ENCODE measurements at regions not wholly inside any gene's neighbourhood (a gene's known extent, or its start where the extent isn't known, plus 50 kb on each side); places are given as distances from the start of the nearest gene placed in this dataset.

DNA sequence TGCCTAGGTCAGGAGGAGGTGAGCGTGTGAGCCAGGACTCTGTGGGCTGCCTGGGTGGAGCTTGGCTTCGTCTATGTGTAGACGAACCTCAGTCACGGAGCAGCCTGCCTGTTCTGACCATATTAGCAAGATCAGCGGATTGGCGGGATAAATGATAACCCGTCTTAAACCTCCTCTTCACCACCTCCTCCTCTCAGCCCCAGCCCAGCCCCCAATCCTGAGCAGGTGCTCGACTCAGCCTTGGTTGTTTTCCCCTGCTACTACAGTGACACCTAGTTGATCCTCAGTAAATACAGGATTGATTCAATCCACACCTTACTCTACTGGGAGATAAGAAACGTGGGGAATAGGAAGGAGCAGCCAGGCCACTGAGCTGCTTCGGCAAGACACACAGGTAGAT is 286.1 kb downstream of the IRX2 start:
- no peaks in the 10 kb centered on the region for H3K36me3 ChIP-seq
- no peak overlapping the region for H3K27ac ChIP-seq
- H3K36me3 Mint-ChIP-seq = no peaks in the 10 kb centered on the region
- H3K27me3 Mint-ChIP-seq (ENCODE audit: insufficient read depth, low read depth) = peaks cover 18% of the 10 kb centered on the region
- H3K79me2 ChIP-seq (ENCODE audit: low read depth) = no peaks in the 10 kb centered on the region
- DNase-seq (ENCODE audit: low spot score) = no peak
- no peaks in the 10 kb centered on the region for H3K27me3 ChIP-seq
- no peak overlapping the region for H3K27ac Mint-ChIP-seq
- no peak overlapping the region for H3K4me2 ChIP-seq
- no peaks in the 10 kb centered on the region for H3K4me1 ChIP-seq
- H4K20me1 ChIP-seq (ENCODE audit: low read depth) = no peaks in the 10 kb centered on the region
- no peak overlapping the region for H3K4me3 Mint-ChIP-seq
- no peaks in the 10 kb centered on the region for H3K9me3 ChIP-seq (ENCODE audit: low read depth)
- TF ChIP-seq, protein P1, sequence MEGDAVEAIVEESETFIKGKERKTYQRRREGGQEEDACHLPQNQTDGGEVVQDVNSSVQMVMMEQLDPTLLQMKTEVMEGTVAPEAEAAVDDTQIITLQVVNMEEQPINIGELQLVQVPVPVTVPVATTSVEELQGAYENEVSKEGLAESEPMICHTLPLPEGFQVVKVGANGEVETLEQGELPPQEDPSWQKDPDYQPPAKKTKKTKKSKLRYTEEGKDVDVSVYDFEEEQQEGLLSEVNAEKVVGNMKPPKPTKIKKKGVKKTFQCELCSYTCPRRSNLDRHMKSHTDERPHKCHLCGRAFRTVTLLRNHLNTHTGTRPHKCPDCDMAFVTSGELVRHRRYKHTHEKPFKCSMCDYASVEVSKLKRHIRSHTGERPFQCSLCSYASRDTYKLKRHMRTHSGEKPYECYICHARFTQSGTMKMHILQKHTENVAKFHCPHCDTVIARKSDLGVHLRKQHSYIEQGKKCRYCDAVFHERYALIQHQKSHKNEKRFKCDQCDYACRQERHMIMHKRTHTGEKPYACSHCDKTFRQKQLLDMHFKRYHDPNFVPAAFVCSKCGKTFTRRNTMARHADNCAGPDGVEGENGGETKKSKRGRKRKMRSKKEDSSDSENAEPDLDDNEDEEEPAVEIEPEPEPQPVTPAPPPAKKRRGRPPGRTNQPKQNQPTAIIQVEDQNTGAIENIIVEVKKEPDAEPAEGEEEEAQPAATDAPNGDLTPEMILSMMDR (IDR thresholded peaks at IDR 0.05) = no peak
- TF ChIP-seq EZH2 (IDR thresholded peaks at IDR 0.05) (no peak), EZH2phosphoT487 (IDR thresholded peaks at IDR 0.05) (no peak)
- peaks cover 6% of the 10 kb centered on the region for H3F3A ChIP-seq (ENCODE audit: low read depth)
- H3K4me1 Mint-ChIP-seq = peaks cover 37% of the 10 kb centered on the region
- H3K4me3 ChIP-seq = no peak overlapping the region
- H3K9me3 Mint-ChIP-seq = peaks cover 2% of the 10 kb centered on the region
- no peak overlapping the region for H2AFZ ChIP-seq (replicated peaks)
- H3K9ac ChIP-seq = no peak overlapping the region

DNA sequence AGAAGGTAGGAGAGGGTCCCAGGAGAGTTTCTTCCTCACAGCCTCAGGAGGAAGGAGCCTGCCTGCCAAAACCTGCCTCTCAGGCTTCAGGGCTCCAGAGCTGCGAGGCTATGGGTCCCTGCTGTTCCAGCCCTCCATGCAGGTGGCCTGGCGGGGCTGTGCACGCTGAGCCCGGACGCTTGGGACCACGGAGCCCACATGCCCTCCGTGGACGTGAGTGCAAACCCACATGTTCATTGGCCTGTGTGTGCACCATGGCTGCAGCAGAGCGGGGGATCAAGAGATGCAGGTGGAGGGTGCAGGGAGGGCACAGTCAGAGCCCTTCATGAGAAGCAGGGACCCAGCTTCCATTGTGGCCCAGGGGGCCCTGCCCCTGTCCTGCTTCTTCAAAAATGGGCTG is 287.3 kb downstream of the IRX2 start:
- no peaks in the 10 kb centered on the region for H3K36me3 Mint-ChIP-seq
- Histone ChIP-seq H3K9ac (no peak overlapping the region), H3K4me1 (no peaks in the 10 kb centered on the region), H3K9me3 (ENCODE audit: low read depth) (no peaks in the 10 kb centered on the region), H2AFZ (replicated peaks) (no peak overlapping the region), H3K79me2 (ENCODE audit: low read depth) (no peaks in the 10 kb centered on the region), H3K4me2 (no peak overlapping the region), H4K20me1 (ENCODE audit: low read depth) (no peaks in the 10 kb centered on the region), H3K4me3 (no peak overlapping the region), H3F3A (ENCODE audit: low read depth) (peaks cover 6% of the 10 kb centered on the region), H3K27ac (no peak overlapping the region), H3K36me3 (no peaks in the 10 kb centered on the region), H3K27me3 (no peaks in the 10 kb centered on the region)
- peaks cover 26% of the 10 kb centered on the region for H3K27me3 Mint-ChIP-seq (ENCODE audit: insufficient read depth, low read depth)
- H3K4me3 Mint-ChIP-seq = no peak overlapping the region
- H3K4me1 Mint-ChIP-seq = peaks cover 46% of the 10 kb centered on the region
- peaks cover 2% of the 10 kb centered on the region for H3K9me3 Mint-ChIP-seq
- no peak for DNase-seq (ENCODE audit: low spot score)
- H3K27ac Mint-ChIP-seq = peak overlapping the region; percentile 24
- TF ChIP-seq EZH2phosphoT487 (IDR thresholded peaks at IDR 0.05) = no peak
- no peak for TF ChIP-seq EZH2 (IDR thresholded peaks at IDR 0.05)
- TF ChIP-seq, protein P1 (IDR thresholded peaks at IDR 0.05) = no peak

DNA sequence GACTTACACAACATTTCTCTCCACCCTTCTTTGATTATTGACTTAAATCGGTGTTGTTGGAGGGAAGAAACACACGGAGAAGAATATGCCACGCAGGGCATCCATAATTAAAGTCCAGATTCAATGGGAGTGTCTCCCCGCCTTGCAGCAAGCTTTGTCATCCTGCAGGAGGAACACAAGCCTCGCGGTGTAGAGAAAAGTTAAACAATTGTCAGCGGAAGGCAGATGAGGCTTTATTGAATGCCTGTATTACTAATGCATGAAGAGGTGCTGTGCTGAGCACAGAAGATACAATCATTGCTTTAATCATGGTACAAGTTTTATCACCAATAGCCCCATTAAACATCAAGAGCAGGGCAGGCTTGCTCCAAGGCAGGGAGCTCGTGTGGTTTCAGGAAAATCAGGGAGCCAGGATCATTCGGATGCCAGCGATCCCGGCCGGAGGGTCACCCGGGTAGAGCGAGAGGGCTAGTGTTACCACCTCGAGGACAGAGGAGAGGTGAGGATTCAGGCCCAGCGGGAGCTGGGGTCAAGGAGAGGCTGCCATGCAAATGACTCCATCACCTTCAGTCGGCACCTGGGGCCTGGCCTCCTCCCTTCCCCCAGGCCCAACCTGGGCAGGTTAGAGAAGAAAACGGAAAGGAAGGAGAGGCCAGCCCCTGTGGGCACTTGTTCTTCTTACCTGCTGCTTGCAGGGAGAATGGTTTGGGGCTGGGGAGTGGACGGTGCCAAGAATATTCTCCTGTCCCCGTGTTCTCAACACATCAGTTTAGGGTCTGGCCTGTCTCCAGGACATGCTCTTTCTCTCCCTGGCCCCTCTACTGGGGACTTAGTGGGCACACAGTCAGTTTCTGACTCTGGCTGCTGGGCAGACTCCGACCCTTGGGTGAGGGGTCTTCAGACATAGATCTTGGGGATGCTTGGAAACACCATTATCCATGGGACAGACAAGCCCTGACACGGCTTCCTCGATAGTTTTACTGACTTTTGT is 289.5 kb downstream of the IRX2 start:
- peak; percentile 13 for DNase-seq (ENCODE audit: low spot score)
- Mint-ChIP-seq H3K27me3 (ENCODE audit: insufficient read depth, low read depth) (peaks cover 23% of the 10 kb centered on the region), H3K9me3 (peaks cover 2% of the 10 kb centered on the region), H3K4me3 (no peak overlapping the region), H3K4me1 (peaks cover 32% of the 10 kb centered on the region), H3K36me3 (no peaks in the 10 kb centered on the region), H3K27ac (peak overlapping the region; percentile 6)
- Histone ChIP-seq H3K79me2 (ENCODE audit: low read depth) (no peaks in the 10 kb centered on the region), H3K9ac (no peak overlapping the region), H4K20me1 (ENCODE audit: low read depth) (no peaks in the 10 kb centered on the region), H3K4me3 (no peak overlapping the region), H3K4me1 (no peaks in the 10 kb centered on the region), H3K36me3 (no peaks in the 10 kb centered on the region), H3K27me3 (no peaks in the 10 kb centered on the region), H3F3A (ENCODE audit: low read depth) (peaks cover 6% of the 10 kb centered on the region), H3K4me2 (no peak overlapping the region), H2AFZ (replicated peaks) (no peak overlapping the region), H3K27ac (no peak overlapping the region), H3K9me3 (ENCODE audit: low read depth) (no peaks in the 10 kb centered on the region)
- TF ChIP-seq EZH2 (IDR thresholded peaks at IDR 0.05) (no peak), EZH2phosphoT487 (IDR thresholded peaks at IDR 0.05) (no peak)
- TF ChIP-seq, protein P1 (IDR thresholded peaks at IDR 0.05) = no peak

All from neural progenitor cell (in vitro differentiated cells).